ENCODE measurements at regions not wholly inside any gene's neighbourhood (a gene's known extent, or its start where the extent isn't known, plus 50 kb on each side); places are given as distances from the start of the nearest gene placed in this dataset.

DNA sequence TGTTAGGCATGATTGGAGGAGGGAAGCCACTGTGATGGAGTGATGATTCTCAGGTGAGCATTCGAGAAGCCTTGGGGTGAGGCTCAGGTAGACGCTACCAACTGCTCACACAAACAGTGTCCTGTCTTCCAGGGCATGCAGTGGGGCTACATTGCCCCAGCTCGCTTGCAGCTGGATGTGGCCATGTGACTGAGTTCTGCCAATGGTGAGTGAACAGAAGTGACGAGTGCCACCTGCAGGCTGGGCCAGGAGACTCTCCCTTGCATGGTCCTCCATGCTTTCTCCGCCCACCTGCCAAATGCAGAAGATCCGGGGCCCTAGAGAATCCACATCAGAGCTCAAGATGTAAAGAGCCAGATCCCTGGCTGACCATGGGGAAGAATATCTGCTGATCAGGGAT is 195.9 kb downstream of the BCR start:
- no peaks in the 10 kb centered on the region for H3K9me2 ChIP-seq (ENCODE audit: insufficient read depth)
- H3K4me3 ChIP-seq (replicated peaks in 1 of 2; ENCODE audit: low read depth in 1 of 2, low read length in 2 of 2) = no peak overlapping the region
- no peaks in the 10 kb centered on the region for H3K27me3 ChIP-seq (ENCODE audit: insufficient read depth, low read length)
- no peaks in the 10 kb centered on the region for H3K4me1 ChIP-seq (ENCODE audit: control insufficient read depth in 1 of 2, insufficient read depth in 2 of 2, low read length in 2 of 2)
- no peaks in the 10 kb centered on the region for H4K20me1 ChIP-seq (ENCODE audit: insufficient read depth)
- RAD21 ChIA-PET (ENCODE audit: low non-redundant PET in 1 of 2, low total read pairs in 2 of 2, uncharacterized antibody in 2 of 2, unreplicated experiment in 2 of 2) = no interaction called here
- intact Hi-C loops (cut with micrococcal nuclease) = no loop called here
- BruUV-seq (replicated peaks) = no TSS peak
- CTCF ChIA-PET = interaction anchor here (0.6 to 2.4 kb wide), 10 partner anchors 9 to 418 kb away, joined by 3 to 22 read pairs (median 4); partner anchors contain the start of gene RAB36
- DNase-seq (ENCODE audit: low read depth, low spot score) (peak; percentile 33), ATAC-seq (peak; percentile 99)
- no peaks in the 10 kb centered on the region for H3K36me3 ChIP-seq (ENCODE audit: control insufficient read depth in 1 of 2, insufficient read depth in 2 of 2, low read length in 2 of 2)
- no peak overlapping the region for H3K4me2 ChIP-seq (ENCODE audit: low read length)
- H3K27ac ChIP-seq (ENCODE audit: low read depth, low read length) = no peak overlapping the region
- no peaks in the 10 kb centered on the region for H3K79me2 ChIP-seq (ENCODE audit: insufficient read depth, low read length)
- no peaks in the 10 kb centered on the region for H3K9me3 ChIP-seq (ENCODE audit: control insufficient read depth in 1 of 2, insufficient read depth in 1 of 2, low read depth in 1 of 2, low read length in 2 of 2)
- peak overlapping the region; percentile 74 for H2AFZ ChIP-seq (ENCODE audit: low read depth, low read length, poor library complexity, severe bottlenecking)
- POLR2A ChIA-PET = no interaction called here
- no peak overlapping the region for H3K9ac ChIP-seq (ENCODE audit: low read length)
- TF ChIP-seq RAD21 (IDR thresholded peaks at IDR 0.05; ENCODE audit: low read depth) = 0 out of 2 replicates have a peak, but pooled peaks have one; percentile 31
- TF ChIP-seq SIN3A (IDR thresholded peaks at IDR 0.05; ENCODE audit: low read depth) = no peak
- TF ChIP-seq TCF7L2 (IDR thresholded peaks at IDR 0.05; ENCODE audit: borderline replicate concordance, extremely low read depth, insufficient read depth, insufficient read length) = no peak
- no peak for TF ChIP-seq ZFX (IDR thresholded peaks at IDR 0.05)
- no peak for TF ChIP-seq ELF1 (IDR thresholded peaks at IDR 0.05; ENCODE audit: borderline replicate concordance, low read depth)
- TF ChIP-seq JUND (IDR thresholded peaks at IDR 0.05) = no peak
- TF ChIP-seq, protein P1, sequence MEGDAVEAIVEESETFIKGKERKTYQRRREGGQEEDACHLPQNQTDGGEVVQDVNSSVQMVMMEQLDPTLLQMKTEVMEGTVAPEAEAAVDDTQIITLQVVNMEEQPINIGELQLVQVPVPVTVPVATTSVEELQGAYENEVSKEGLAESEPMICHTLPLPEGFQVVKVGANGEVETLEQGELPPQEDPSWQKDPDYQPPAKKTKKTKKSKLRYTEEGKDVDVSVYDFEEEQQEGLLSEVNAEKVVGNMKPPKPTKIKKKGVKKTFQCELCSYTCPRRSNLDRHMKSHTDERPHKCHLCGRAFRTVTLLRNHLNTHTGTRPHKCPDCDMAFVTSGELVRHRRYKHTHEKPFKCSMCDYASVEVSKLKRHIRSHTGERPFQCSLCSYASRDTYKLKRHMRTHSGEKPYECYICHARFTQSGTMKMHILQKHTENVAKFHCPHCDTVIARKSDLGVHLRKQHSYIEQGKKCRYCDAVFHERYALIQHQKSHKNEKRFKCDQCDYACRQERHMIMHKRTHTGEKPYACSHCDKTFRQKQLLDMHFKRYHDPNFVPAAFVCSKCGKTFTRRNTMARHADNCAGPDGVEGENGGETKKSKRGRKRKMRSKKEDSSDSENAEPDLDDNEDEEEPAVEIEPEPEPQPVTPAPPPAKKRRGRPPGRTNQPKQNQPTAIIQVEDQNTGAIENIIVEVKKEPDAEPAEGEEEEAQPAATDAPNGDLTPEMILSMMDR (IDR thresholded peaks at IDR 0.05 in 2 of 3, conservative IDR thresholded peaks at IDR 0.05 in 1 of 3; ENCODE audit: borderline replicate concordance in 1 of 3, insufficient read depth in 1 of 3, low read depth in 2 of 3, low read length in 2 of 3) = peak; percentile 36 to 65 (median 62); a peak in 5 of 6 replicates
- TF ChIP-seq, protein P2, sequence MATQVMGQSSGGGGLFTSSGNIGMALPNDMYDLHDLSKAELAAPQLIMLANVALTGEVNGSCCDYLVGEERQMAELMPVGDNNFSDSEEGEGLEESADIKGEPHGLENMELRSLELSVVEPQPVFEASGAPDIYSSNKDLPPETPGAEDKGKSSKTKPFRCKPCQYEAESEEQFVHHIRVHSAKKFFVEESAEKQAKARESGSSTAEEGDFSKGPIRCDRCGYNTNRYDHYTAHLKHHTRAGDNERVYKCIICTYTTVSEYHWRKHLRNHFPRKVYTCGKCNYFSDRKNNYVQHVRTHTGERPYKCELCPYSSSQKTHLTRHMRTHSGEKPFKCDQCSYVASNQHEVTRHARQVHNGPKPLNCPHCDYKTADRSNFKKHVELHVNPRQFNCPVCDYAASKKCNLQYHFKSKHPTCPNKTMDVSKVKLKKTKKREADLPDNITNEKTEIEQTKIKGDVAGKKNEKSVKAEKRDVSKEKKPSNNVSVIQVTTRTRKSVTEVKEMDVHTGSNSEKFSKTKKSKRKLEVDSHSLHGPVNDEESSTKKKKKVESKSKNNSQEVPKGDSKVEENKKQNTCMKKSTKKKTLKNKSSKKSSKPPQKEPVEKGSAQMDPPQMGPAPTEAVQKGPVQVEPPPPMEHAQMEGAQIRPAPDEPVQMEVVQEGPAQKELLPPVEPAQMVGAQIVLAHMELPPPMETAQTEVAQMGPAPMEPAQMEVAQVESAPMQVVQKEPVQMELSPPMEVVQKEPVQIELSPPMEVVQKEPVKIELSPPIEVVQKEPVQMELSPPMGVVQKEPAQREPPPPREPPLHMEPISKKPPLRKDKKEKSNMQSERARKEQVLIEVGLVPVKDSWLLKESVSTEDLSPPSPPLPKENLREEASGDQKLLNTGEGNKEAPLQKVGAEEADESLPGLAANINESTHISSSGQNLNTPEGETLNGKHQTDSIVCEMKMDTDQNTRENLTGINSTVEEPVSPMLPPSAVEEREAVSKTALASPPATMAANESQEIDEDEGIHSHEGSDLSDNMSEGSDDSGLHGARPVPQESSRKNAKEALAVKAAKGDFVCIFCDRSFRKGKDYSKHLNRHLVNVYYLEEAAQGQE (IDR thresholded peaks at IDR 0.05; ENCODE audit: low read depth) = no peak
- TF ChIP-seq, protein P3, sequence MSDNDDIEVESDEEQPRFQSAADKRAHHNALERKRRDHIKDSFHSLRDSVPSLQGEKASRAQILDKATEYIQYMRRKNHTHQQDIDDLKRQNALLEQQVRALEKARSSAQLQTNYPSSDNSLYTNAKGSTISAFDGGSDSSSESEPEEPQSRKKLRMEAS (IDR thresholded peaks at IDR 0.05) = no peak
